K562 (cell line): ENCODE measurements at regions not wholly inside any gene's neighbourhood (a gene's known extent, or its start where the extent isn't known, plus 50 kb on each side); places are given as distances from the start of the nearest gene placed in this dataset.

Experiments
- ATAC-seq: fragments of 200-7000 bp; cut with Tn5 transposase; 3 replicates; pipeline ENCODE4 v1.9.1; 2020; ENCODE audit warnings: moderate library complexity
- BruUV-seq: library from RNA; stranded (reverse); fragments of 400-500 nt; replicated peaks from 2 replicates; lab custom pipeline; 2021; lab: Mats Ljungman, UMichigan
- CTCF ChIA-PET: fragments of 300-600 bp; formaldehyde crosslinking; extraction: SDS; loops from one replicate; lab custom pipeline; 2021; ENCODE audit warnings: low intra/inter-chr PET ratio; lab: Yijun Ruan, JAX
- POLR2A ChIA-PET: fragments of 300-600, 350-650 bp; sonication (Branson Sonifier 250); formaldehyde crosslinking; extraction: SDS; loops from one replicate; lab custom pipeline; 2021; ENCODE audit warnings: antibody characterized with exemption, inconsistent platforms; lab: Yijun Ruan, JAX
- DNase-seq, 4 experiments: peaks; one replicate each; pipeline versions ENCODE4 v3.0.0 to v3.0.0-alpha.2; 2011 to 2018; ENCODE audit warnings: low spot score in 3 of 4, mixed read lengths in 3 of 4; ENCODE audit errors: extremely low read depth in 1 of 4
- FAIRE-seq: peaks from 2 replicates; lab custom pipeline; 2011; peaks lifted over from hg19 to GRCh38; lab: Jason Lieb, UNC
- H2AFZ ChIP-seq: 2 replicates; pipeline ENCODE4 v1.6.0; 2011; ENCODE audit warnings: low read depth, low read length, control low read depth, inconsistent platforms
- H3K27ac ChIP-seq: fragments of 200-600 bp; 3 replicates; pipeline ENCODE4 v1.8.0; 2011; ENCODE audit warnings: low read depth, mild to moderate bottlenecking, control low read depth, inconsistent platforms, low read length, moderate library complexity, mixed read lengths; ENCODE audit errors: extremely low read depth
- H3K27me3 ChIP-seq, 2 experiments: fragments of 300-600 bp in 1 of 2; 2 replicates in 1 of 2; 3 replicates in 1 of 2; pipeline versions ENCODE4 v1.6.0 to v1.8.0; 2011; ENCODE audit warnings: inconsistent platforms in 2 of 2, low read length in 2 of 2, mild to moderate bottlenecking in 1 of 2, mixed read lengths in 1 of 2, moderate library complexity in 1 of 2; ENCODE audit not compliant: control insufficient read depth in 2 of 2, insufficient read depth in 2 of 2
- H3K36me3 ChIP-seq: fragments of 300-600 bp; 3 replicates; pipeline ENCODE4 v1.8.0; 2011; ENCODE audit warnings: mild to moderate bottlenecking, low read length, inconsistent platforms; ENCODE audit not compliant: control insufficient read depth, insufficient read depth
- H3K4me1 ChIP-seq, 2 experiments: fragments of 200-600 bp in 1 of 2; replicated peaks in 1 of 2; 2 replicates in 1 of 2; 3 replicates in 1 of 2; pipeline versions ENCODE4 v1.5.1 to v1.8.0; 2011; ENCODE audit warnings: inconsistent platforms in 2 of 2, low read length in 2 of 2, mild to moderate bottlenecking in 1 of 2, mixed read lengths in 1 of 2, moderate library complexity in 1 of 2; ENCODE audit not compliant: control insufficient read depth in 2 of 2, insufficient read depth in 2 of 2
- H3K4me2 ChIP-seq: 2 replicates; pipeline ENCODE4 v1.6.1; 2011; ENCODE audit warnings: low read length, control low read depth, inconsistent platforms, mixed read lengths; ENCODE audit not compliant: insufficient read depth
- H3K4me3 ChIP-seq: fragments of 200-600 bp; sonication (generic), shearing (Covaris generic); 2 replicates; pipeline ENCODE4 v1.5.1; 2016; ENCODE audit warnings: control low read depth, inconsistent platforms
- H3K79me2 ChIP-seq: fragments of 200-600 bp; 3 replicates; pipeline ENCODE4 v1.8.0; 2011; ENCODE audit warnings: low read length, inconsistent platforms; ENCODE audit not compliant: control insufficient read depth, insufficient read depth
- H3K9ac ChIP-seq, 2 experiments: 2 replicates each; pipeline versions ENCODE4 v1.6.0 to v1.6.1; 2011; ENCODE audit warnings: low read depth in 2 of 2, low read length in 2 of 2, control low read depth in 1 of 2, inconsistent platforms in 1 of 2, mild to moderate bottlenecking in 1 of 2, mixed read lengths in 1 of 2; ENCODE audit not compliant: insufficient read depth in 1 of 2
- H3K9me1 ChIP-seq: one replicate; pipeline ENCODE4 v1.6.0; 2011; ENCODE audit warnings: inconsistent platforms, mild to moderate bottlenecking, low read length, moderate library complexity; ENCODE audit not compliant: control insufficient read depth, insufficient read depth
- H3K9me3 ChIP-seq: replicated peaks from 2 replicates; pipeline ENCODE4 v1.5.1; 2011; ENCODE audit warnings: low read depth, low read length, inconsistent platforms; ENCODE audit not compliant: control insufficient read depth, insufficient read depth
- H4K20me1 ChIP-seq: replicated peaks from 2 replicates; pipeline ENCODE4 v1.6.1; 2011; ENCODE audit warnings: low read length, inconsistent platforms, mixed read lengths; ENCODE audit not compliant: control insufficient read depth, insufficient read depth
- BRD4 ChIP-seq: fragments of 200-600 bp; sonication (generic); IDR thresholded peaks from 2 replicates; pipeline ENCODE4 v1.6.1; 2017; ENCODE audit warnings: inconsistent platforms
- NELFE ChIP-seq: IDR thresholded peaks from 2 replicates; pipeline ENCODE4 v1.6.1; 2011; ENCODE audit warnings: mild to moderate bottlenecking; ENCODE audit not compliant: insufficient read depth, insufficient read length
- PBX2 ChIP-seq, 2 experiments: IDR thresholded peaks in 1 of 2; conservative IDR thresholded peaks in 1 of 2; 2 replicates each; pipeline ENCODE4 v1.6.1; 2016; ENCODE audit warnings: low read depth in 2 of 2, mild to moderate bottlenecking in 1 of 2, missing compliant biosample characterization in 1 of 2, missing genetic modification characterization in 1 of 2, moderate library complexity in 1 of 2
- SMARCA4 ChIP-seq: fragments of 450-650 bp; IDR thresholded peaks from 2 replicates; pipeline ENCODE4 v1.6.1; 2016
- SPI1 ChIP-seq: IDR thresholded peaks from 2 replicates; pipeline ENCODE4 v1.6.1; 2011; ENCODE audit warnings: low read depth, low read length, control low read depth, borderline replicate concordance
- TAL1 ChIP-seq: fragments of 450-650 bp; IDR thresholded peaks from 2 replicates; pipeline ENCODE4 v1.6.1; 2016; ENCODE audit warnings: mild to moderate bottlenecking
- ZNF354B ChIP-seq: fragments of 250-450 bp; sonication (Bioruptor Pico); IDR thresholded peaks from 2 replicates; pipeline ENCODE4 v1.4.0; 2020
- WGBS: fragments of 100-300 bp; shearing (Covaris generic); methylation state at CpG from one replicate; pipeline ENCODE4 v1.1.6; 2016; ENCODE audit warnings: low coverage, mixed read lengths; ENCODE audit not compliant: insufficient coverage; ENCODE audit errors: missing lambda C conversion rate; 5-methylcytosine and 5-hydroxymethylcytosine counted together
- in situ Hi-C: fragments of 300-500 bp; cut with MboI; formaldehyde crosslinking; loops from 4 replicates; pipeline ENCODE4 v1.15.0; 2018; ENCODE audit warnings: inconsistent platforms, mixed read lengths
- intact Hi-C: fragments of 100-400 bp; cut with micrococcal nuclease; formaldehyde crosslinking; loops from 2 replicates; pipeline ENCODE4 v1.14.2; 2022
- TF ChIP-seq, protein P1 (sequence below): IDR thresholded peaks from 2 replicates; pipeline ENCODE4 v1.6.1; 2011; ENCODE audit not compliant: insufficient read length; ENCODE audit errors: extremely low read depth
- TF ChIP-seq, protein P2 (sequence below): fragments of 450-650 bp; IDR thresholded peaks from 2 replicates; pipeline ENCODE4 v1.6.1; 2016; ENCODE audit warnings: antibody characterized with exemption

DNA sequence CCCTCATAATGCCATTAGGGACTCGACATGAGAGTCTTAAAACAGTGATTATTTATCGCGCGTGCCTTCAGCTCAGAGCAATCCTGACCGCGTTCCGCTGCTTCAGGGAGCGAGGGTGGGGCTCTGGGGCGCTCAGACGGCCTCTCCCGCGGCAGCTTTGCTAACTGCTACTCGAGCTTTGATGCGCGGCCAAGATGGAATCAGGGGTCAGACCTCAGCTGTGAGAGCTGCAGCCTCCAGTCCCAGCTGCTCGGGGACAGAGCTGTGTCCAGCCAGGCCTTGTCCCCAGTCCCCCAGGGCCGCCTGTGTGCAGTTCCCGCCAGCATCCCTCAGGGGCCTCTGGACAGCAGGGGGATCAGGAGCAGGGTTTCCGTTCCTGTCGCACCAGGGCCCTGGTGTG, 104.6 kb upstream of the TTC34 start:
- CTCF ChIA-PET = no interaction called here
- H3K79me2 ChIP-seq = no peaks in the 10 kb centered on the region

More for the DNA sequence above, 104.6 kb upstream of the TTC34 start:
- FAIRE-seq (no peak), ATAC-seq (no peak), DNase-seq (no peak)
- in situ Hi-C loops = loop anchor here (25.0 kb wide), 1 partner anchor 219 kb away; no protein-coding TSS in a partner anchor
- no peaks in the 10 kb centered on the region for H3K9me3 ChIP-seq
- H2AFZ ChIP-seq = no peak overlapping the region
- TF ChIP-seq BRD4 (no peak), SMARCA4 (no peak), ZNF354B (CRISPR knock-in tag) (no peak), SPI1 (no peak), PBX2 (CRISPR knock-in tag; IDR thresholded peaks at IDR 0.05; ENCODE audit: low read depth) (no peak), PBX2 (tag; conservative IDR thresholded peaks at IDR 0.05; ENCODE audit: low read depth) (no peak), TAL1 (no peak), NELFE (no peak)
- TF ChIP-seq, protein P1, sequence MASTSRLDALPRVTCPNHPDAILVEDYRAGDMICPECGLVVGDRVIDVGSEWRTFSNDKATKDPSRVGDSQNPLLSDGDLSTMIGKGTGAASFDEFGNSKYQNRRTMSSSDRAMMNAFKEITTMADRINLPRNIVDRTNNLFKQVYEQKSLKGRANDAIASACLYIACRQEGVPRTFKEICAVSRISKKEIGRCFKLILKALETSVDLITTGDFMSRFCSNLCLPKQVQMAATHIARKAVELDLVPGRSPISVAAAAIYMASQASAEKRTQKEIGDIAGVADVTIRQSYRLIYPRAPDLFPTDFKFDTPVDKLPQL = no peak
- TF ChIP-seq, protein P2, sequence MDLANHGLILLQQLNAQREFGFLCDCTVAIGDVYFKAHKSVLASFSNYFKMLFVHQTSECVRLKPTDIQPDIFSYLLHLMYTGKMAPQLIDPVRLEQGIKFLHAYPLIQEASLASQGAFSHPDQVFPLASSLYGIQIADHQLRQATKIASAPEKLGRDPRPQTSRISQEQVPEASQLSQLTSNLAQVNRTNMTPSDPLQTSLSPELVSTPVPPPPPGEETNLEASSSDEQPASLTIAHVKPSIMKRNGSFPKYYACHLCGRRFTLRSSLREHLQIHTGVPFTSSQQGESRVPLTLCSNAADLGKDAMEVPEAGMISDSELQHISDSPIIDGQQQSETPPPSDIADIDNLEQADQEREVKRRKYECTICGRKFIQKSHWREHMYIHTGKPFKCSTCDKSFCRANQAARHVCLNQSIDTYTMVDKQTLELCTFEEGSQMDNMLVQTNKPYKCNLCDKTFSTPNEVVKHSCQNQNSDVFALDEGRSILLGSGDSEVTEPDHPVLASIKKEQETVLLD = no peak
- intact Hi-C loops = no loop called here
- no peak overlapping the region for H3K9ac ChIP-seq
- H4K20me1 ChIP-seq = peaks cover 16% of the 10 kb centered on the region; the same call in 1 of the 2 replicates
- peaks cover 0 to 10% of the 10 kb centered on the region in 2 experiments; a peak in 2 of 5 replicates for H3K4me1 ChIP-seq
- POLR2A ChIA-PET = no interaction called here
- no peak overlapping the region for H3K4me2 ChIP-seq
- WGBS = under 1% methylated on average over 20 of the region's 20 CpGs
- no peak overlapping the region for H3K27ac ChIP-seq
- peaks cover 13 to 55% of the 10 kb centered on the region in 2 experiments; a peak in 3 of 5 replicates for H3K27me3 ChIP-seq
- BruUV-seq = no TSS peak
- H3K36me3 ChIP-seq = no peaks in the 10 kb centered on the region
- H3K9me1 ChIP-seq = no peaks in the 10 kb centered on the region
- H3K4me3 ChIP-seq = no peak overlapping the region
